Putamen (tissue), 1 donor: ENCODE measurements at regions not wholly inside any gene's neighbourhood (a gene's known extent, or its start where the extent isn't known, plus 50 kb on each side); places are given as distances from the start of the nearest gene placed in this dataset.

ENCODE experiments used
- DNase-seq: peaks from one replicate; pipeline ENCODE4 v3.0.0-alpha.2; 2016; ENCODE audit warnings: low spot score

DNA sequence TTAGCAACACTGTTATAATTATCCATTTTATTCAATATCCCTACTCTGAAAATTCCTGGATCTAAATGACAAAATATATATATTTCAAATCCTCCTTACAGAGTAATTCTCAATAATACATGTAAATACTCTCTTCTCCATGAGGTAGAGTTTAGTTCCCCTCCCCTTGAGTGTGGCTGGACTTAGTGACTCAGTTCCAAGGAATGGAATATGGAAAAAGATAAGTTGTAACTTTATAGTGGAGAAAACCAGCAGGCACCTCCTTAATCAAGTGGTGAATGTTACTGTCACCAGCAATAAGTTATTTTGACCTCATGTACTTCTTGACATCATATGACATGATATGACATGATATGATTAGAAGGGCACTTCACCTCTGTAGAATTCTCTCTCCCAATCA is 302.0 kb downstream of the RAB28 start:
- no peak for DNase-seq

DNA sequence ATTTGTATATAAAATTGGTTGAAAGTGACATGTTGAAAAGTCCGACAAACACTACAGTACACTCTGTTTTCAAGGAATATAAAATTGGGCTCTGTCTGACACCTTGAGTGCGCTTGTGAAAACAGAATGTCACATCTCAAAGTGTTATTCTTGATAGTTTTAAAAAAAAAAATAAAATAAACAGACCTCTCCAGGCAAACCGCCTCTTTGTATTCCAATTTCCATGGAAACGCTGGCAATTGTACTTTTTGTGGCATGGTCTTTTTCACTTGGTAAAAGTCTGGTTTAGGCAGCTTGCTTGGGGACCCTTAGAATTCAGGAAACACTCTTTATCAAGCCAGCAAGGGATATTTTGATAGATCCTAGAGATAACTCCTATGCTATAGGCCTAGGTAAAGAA is 302.5 kb downstream of the RAB28 start:
- no peak for DNase-seq

DNA sequence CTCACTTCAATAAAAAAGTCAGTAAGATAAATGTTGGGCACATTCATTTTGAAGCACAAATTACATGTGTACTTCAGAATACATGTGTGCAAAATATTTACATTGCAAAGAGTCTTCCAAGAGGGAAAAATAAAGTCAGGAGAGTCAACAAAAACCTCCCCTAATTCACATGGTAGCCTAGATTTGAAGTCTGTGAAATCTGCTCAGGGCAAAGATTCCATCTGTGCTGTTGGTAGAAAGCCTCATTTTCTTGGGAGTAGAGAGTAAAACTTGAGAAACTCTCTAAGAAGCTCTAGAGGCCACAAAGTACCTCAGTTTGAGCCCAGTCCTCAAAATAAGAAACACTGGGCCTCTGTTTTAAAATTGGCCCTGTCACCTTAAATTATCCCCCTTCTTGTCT is 303.4 kb downstream of the RAB28 start:
- no peak for DNase-seq

GRCh38 chr4:13178621-13179020 is 305.5 kb downstream of the RAB28 start:
- no peak for DNase-seq

- DNase-seq = no peak
Observed at GRCh38 chr4:13176741-13177142, 307.4 kb downstream of the RAB28 start.

DNA sequence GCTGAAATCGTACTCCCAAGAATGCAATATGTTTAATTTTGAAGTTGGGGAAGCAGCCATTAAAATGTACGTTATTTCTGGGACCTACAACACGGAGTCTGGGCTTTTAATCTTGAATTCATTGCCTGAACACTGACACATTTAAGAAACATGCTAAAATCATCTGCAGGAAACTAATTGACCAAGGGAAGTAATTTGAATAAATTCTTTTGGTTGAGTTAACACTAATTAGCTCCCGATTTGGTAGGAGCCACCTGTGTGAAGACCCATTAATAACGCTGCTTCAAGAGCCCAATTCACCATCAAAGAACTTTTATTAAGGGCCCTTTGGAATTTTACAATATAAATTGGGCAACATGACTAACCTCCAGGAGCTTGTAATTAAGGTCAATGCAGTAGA is 309.2 kb downstream of the RAB28 start:
- DNase-seq = no peak

DNA sequence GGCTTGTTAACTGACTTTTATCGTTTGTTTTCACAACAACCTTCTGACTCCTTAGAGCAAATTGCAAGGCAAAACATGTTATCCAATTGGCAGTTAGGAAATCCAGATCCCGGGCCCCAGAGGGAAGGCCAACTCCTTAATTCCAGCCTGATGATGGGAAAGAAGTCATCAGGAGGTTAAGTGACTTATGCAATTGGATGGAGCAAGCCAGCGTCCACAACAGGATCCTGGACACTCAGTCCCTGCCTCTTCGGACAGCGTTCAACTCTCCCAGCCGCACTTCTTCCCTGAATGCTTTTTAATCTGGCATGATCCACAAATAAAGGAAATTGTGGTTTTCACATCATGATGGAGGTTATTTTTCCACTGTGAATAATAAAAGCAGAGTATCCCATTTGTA is 310.1 kb downstream of the RAB28 start:
- no peak for DNase-seq

DNA sequence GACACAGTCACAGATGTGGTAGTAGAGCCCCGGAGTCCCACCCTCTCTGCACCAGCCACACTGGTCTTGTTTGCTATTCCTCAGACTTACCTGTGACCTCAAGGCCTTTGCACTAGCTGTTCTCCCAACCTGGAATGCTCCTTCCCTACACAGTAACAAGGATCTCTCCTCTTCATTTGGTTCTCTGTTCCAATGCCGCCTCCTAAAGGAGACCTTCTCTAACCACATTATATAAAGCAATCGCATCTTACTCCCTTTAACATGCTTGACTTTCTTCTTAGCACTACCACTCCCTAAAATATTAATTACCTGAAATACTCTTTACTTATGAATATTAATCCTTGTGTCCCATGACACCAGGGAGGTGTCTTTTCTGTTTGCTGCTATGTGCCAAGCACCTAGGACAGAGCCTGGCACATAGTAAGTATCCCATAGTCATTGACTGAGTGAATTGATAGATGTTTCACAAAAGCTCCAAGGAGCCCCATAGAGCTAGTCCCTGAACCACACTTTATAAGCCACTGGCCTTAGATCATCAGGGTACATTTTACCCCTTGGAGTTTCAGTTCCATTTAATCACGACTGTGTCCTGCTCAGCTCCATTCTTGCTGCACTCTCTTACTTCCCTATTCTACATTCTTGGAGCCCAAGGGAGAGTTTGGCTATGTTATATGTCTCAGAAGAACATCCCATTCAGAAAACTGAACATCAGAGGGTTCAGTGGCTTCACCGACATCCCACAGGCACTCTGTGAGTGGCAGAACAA is 312.7 kb downstream of the RAB28 start:
- no peak for DNase-seq

GRCh38 chr4:13169731-13170525 is 314.2 kb downstream of the RAB28 start:
- no peak for DNase-seq

- no peak for DNase-seq
Observed at GRCh38 chr4:13168326-13168725, 315.8 kb downstream of the RAB28 start.

DNA sequence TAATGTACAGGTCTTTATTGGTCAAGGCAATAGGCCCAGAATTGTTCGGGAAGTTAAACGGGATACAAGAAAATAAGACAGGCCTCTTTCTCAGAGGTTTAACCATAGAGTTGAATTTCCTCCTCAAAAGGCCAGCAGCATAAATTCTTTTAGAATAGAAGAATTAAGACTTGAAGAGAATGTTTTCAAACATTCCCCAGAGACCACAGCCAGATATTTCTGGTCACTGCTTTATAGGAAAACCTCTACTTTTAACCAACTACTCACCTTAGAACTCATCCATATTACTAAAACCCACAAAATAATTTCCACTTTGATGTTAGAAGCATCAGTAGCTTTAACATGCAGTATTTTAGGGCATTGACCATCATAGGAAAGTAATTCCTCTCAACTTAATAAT is 317.9 kb downstream of the RAB28 start:
- DNase-seq = no peak

DNA sequence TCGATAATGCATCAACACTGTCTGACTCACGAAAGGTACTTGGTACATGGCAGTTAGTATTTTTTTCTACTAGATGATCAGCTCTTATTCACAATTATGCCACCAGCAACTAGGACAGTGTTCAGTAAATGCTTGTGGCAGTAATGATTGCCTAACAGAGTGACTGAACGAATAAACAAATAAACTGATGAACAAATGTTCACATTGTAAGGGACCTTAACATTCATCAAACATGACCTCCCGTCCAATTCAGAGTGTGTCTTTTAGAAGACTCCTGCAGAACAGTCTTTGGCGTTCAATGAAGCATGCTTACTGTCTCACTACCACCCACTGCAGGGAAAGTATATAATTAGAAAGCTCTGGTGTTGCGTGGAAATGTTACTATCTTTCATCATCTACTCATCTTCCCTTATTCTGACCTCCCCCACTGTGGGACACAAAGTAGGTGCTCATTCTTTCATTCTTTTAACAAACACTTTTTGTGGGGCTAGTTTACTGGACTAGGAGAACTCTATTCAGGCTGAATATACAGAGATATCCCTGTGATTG is 319.3 kb downstream of the RAB28 start:
- no peak for DNase-seq

- DNase-seq = no peak
Observed at GRCh38 chr4:13162886-13163285, 321.3 kb downstream of the RAB28 start.

DNA sequence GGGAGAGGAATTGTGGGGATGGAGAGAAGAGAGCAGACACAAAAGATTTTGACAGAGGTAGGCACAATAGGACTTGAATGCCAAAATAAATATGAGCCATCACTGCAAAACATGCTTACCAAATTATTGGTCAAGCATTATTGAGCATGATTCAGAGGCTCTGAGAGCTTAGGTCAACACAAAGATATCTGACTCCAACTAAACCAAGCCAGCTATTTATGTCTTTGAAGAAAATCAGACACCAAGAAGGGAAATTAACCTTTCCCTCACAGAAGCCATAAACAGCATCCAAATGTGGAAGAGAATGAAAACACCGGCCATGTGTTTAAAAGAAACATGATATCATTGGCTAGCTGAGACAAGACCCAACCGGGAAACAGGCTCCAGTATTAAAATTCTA is 323.2 kb downstream of the RAB28 start:
- DNase-seq = no peak

- DNase-seq = no peak
Observed at GRCh38 chr4:13159041-13159620, 325.0 kb downstream of the RAB28 start.

- DNase-seq = no peak
Observed at GRCh38 chr4:13151194-13151593, 332.9 kb downstream of the RAB28 start.

DNA sequence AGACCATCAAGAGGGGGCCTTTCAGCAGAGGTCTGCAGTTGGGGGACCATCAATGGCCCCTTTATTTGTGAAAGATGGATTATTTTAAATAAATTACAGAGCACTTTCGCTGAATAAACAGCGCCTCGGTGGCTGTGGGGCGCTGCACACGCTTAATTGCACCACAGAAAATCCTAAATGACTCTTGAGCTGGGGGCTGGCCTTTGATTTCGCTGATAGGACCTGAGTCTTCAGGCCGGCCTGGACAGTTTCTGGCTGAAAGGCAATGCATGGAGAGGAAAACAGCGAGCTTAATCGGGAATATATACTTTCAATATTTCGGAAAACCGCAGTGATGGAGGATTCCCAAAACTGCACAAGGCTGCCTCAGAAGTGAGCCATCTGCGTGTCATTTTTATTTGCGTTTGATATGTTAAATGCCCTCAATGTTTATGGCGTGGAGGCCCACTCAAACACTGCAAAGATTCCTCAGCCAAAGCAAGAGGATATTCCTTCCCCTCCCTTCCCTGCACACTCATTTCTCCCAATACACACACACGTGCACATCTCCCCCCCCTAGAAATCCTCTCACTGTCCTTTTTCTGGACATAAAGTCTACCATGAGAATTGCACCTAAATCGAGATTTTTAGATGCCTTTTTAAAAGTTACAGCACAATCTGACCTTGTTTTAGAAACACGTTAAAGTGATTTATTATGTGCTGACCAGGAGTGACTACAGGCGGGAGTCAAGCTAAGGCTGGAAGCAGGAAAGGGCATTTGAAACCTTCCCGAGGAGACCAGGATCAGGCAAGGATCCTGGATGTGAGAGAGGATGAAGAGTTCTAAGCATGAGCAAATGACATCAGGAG is 340.7 kb downstream of the RAB28 start:
- no peak for DNase-seq

DNA sequence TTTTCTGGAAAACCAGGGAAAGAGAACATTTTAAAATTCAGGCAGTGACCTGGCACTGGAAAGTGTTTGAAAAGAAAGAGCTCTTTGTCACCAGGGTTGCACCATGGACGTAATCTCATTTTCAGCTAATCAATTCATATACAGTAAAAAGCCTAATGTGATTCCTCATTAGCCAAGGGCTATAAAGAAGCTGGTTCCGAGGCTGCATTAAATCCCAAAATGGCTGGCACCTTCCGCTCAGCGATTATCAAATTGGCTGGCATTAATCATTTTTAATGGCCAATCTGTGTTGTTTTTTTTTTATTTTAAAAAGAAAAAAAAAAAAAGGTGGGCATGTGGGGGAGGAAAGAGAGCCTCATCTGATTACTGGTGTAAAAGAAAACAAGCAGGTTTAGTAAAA is 341.4 kb downstream of the RAB28 start:
- no peak for DNase-seq

DNA sequence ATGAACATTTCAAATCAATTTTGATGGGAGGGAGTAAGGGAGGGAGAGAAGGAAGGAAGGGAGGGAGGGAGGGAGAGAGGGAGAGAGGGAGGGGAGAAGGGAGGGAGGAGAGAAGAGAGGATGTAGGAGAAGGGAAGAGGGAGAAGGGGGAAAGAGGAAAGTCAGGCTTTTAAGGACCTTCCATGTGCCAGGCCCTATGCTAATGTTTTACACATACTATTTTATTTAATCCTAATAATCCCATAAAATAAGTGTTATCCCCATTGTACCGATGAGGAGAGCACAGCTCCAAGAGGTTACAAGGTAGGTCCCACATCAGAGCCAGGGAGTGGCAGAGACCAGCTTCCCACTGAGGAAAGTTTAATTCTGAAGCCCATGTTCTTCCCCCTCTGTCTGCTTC is 341.9 kb downstream of the RAB28 start:
- no peak for DNase-seq

- DNase-seq = no peak
Observed at GRCh38 chr4:13137390-13137789, 346.8 kb downstream of the RAB28 start.

- no peak for DNase-seq
Observed at GRCh38 chr4:13133700-13134099, 350.4 kb downstream of the RAB28 start.

GRCh38 chr4:13130848-13131247 is 353.3 kb downstream of the RAB28 start:
- no peak for DNase-seq
